CD4-positive, alpha-beta T cell treated with Interleukin-4 for 1 hour (primary cell): ENCODE measurements at regions not wholly inside any gene's neighbourhood (a gene's known extent, or its start where the extent isn't known, plus 50 kb on each side); places are given as distances from the start of the nearest gene placed in this dataset.
A peak's percentile ranks its signal among the peaks of the same experiment; 100 is the strongest.

Experiments
- DNase-seq, 2 donors: peaks; one replicate each; pipeline ENCODE4 v3.0.0-alpha.2; 2020 to 2022

GRCh38 chr16:85364323-85365040 is 248.6 kb upstream of the GSE1 start:
- DNase-seq = no peak

- no peak for DNase-seq
Measured at GRCh38 chr16:85365120-85365519, 248.0 kb upstream of the GSE1 start.

GRCh38 chr16:85366031-85366763 is 246.9 kb upstream of the GSE1 start:
- no peak for DNase-seq

GRCh38 chr16:85367485-85367884 is 245.6 kb upstream of the GSE1 start:
- no peak for DNase-seq

GRCh38 chr16:85369060-85369459 is 244.1 kb upstream of the GSE1 start:
- DNase-seq = no peak

GRCh38 chr16:85369741-85370528 is 243.2 kb upstream of the GSE1 start:
- DNase-seq = peak; percentile 22 to 23

- DNase-seq = no peak
Measured at GRCh38 chr16:85370543-85370880, 242.6 kb upstream of the GSE1 start.

- DNase-seq = no peak
Measured at GRCh38 chr16:85370881-85371651, 242.1 kb upstream of the GSE1 start.

- no peak for DNase-seq
Measured at GRCh38 chr16:85371948-85372347, 241.2 kb upstream of the GSE1 start.

- DNase-seq = peak in 1 of 2 donors; percentile 26
Measured at GRCh38 chr16:85372627-85373372, 240.3 kb upstream of the GSE1 start.

GRCh38 chr16:85373741-85374570 is 239.2 kb upstream of the GSE1 start:
- DNase-seq = no peak

GRCh38 chr16:85374571-85374872 is 238.6 kb upstream of the GSE1 start:
- no peak for DNase-seq

- DNase-seq = no peak
Measured at GRCh38 chr16:85375282-85375681, 237.8 kb upstream of the GSE1 start.

- no peak for DNase-seq
Measured at GRCh38 chr16:85376292-85377095, 236.6 kb upstream of the GSE1 start.

- DNase-seq = no peak
Measured at GRCh38 chr16:85377388-85378144, 235.6 kb upstream of the GSE1 start.

GRCh38 chr16:85378145-85379040 is 234.7 kb upstream of the GSE1 start:
- DNase-seq = no peak

GRCh38 chr16:85379041-85380001 is 233.8 kb upstream of the GSE1 start:
- DNase-seq = no peak

GRCh38 chr16:85380002-85380395 is 233.1 kb upstream of the GSE1 start:
- no peak for DNase-seq
